MM.1S (cell line): ENCODE measurements at regions not wholly inside any gene's neighbourhood (a gene's known extent, or its start where the extent isn't known, plus 50 kb on each side); places are given as distances from the start of the nearest gene placed in this dataset.

Experiments
- EZH2 ChIP-seq: fragments of 300-600 bp; sonication (generic); optimal IDR thresholded peaks from 2 replicates; pipeline ENCODE3; 2017; ENCODE audit warnings: low read depth, mild to moderate bottlenecking, antibody characterized with exemption, low read length, mixed read lengths
- TF ChIP-seq, protein P1 (sequence below): fragments of 300-600 bp; sonication (generic); IDR thresholded peaks from 2 replicates; pipeline ENCODE4 v1.5.1; 2016; ENCODE audit warnings: antibody characterized with exemption, low read length, mixed read lengths

DNA sequence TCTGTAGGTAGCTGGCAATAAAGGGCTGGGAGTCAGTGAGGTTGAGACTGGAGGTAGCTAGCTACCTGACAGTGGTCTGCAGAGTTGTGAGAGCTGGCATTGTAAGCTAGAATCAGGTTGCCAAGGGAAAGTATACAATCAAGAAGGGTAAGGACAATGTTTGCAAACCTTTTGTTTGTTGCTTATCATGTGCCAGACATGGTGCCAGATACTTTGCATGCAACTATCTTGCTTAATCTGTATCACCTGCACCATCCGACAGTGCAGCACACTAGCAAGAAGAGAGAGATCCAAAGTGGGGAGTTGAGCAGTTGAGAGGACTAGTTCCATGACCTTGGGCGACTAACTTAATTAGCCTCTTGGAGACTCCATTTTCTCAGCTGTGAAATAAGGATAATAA, 236.4 kb downstream of the PDCD6IP start:
- TF ChIP-seq, protein P1, sequence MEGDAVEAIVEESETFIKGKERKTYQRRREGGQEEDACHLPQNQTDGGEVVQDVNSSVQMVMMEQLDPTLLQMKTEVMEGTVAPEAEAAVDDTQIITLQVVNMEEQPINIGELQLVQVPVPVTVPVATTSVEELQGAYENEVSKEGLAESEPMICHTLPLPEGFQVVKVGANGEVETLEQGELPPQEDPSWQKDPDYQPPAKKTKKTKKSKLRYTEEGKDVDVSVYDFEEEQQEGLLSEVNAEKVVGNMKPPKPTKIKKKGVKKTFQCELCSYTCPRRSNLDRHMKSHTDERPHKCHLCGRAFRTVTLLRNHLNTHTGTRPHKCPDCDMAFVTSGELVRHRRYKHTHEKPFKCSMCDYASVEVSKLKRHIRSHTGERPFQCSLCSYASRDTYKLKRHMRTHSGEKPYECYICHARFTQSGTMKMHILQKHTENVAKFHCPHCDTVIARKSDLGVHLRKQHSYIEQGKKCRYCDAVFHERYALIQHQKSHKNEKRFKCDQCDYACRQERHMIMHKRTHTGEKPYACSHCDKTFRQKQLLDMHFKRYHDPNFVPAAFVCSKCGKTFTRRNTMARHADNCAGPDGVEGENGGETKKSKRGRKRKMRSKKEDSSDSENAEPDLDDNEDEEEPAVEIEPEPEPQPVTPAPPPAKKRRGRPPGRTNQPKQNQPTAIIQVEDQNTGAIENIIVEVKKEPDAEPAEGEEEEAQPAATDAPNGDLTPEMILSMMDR: no peak
- no peak for TF ChIP-seq EZH2
